Neural cell (in vitro differentiated cells): ENCODE measurements at regions not wholly inside any gene's neighbourhood (a gene's known extent, or its start where the extent isn't known, plus 50 kb on each side); places are given as distances from the start of the nearest gene placed in this dataset.

Experiments used
- H2AFZ ChIP-seq: fragments of 200-600, 300-800 bp; sonication (generic), shearing (Covaris generic); 2 replicates; pipeline ENCODE4 v1.6.0; 2014; ENCODE audit warnings: low read depth, mild to moderate bottlenecking, antibody characterized with exemption, low read length, moderate library complexity
- H3F3A ChIP-seq: fragments of 200-600 bp; shearing (Covaris generic); 2 replicates; pipeline ENCODE4 v1.6.1; 2016; ENCODE audit warnings: mild to moderate bottlenecking, moderate library complexity, mixed read lengths, antibody characterized with exemption, low read length; ENCODE audit not compliant: insufficient read depth, poor library complexity, severe bottlenecking
- H3K27ac ChIP-seq: fragments of 200-600, 300-800 bp; sonication (generic), shearing (Covaris generic); 2 replicates; pipeline ENCODE4 v1.5.1; 2014; ENCODE audit warnings: mild to moderate bottlenecking, low read length, moderate library complexity
- H3K27me3 ChIP-seq: fragments of 300-800, 200-600 bp; sonication (generic), shearing (Covaris generic); 2 replicates; pipeline ENCODE4 v1.6.0; 2014; ENCODE audit warnings: mild to moderate bottlenecking, low read depth, low read length, moderate library complexity; ENCODE audit not compliant: insufficient read depth
- H3K36me3 ChIP-seq: fragments of 300-800, 200-600 bp; sonication (generic), shearing (Covaris generic); 2 replicates; pipeline ENCODE4 v1.5.1; 2014; ENCODE audit warnings: mild to moderate bottlenecking, antibody characterized with exemption, low read length, moderate library complexity; ENCODE audit not compliant: insufficient read depth
- H3K4me2 ChIP-seq: fragments of 300-800, 200-600 bp; sonication (generic), shearing (Covaris generic); 2 replicates; pipeline ENCODE4 v1.6.0; 2014; ENCODE audit warnings: mild to moderate bottlenecking, low read length
- H3K4me3 ChIP-seq: fragments of 300-800, 200-600 bp; sonication (generic), shearing (Covaris generic); 2 replicates; pipeline ENCODE4 v1.5.1; 2014; ENCODE audit warnings: mild to moderate bottlenecking, low read length, moderate library complexity
- H3K79me2 ChIP-seq: fragments of 200-600 bp; shearing (Covaris generic); replicated peaks from 2 replicates; pipeline ENCODE4 v1.6.0; 2014; ENCODE audit warnings: mild to moderate bottlenecking, low read length, moderate library complexity; ENCODE audit not compliant: insufficient read depth
- H3K9ac ChIP-seq: fragments of 300-800, 200-600 bp; sonication (generic), shearing (Covaris generic); 2 replicates; pipeline ENCODE4 v1.6.1; 2016; ENCODE audit warnings: mild to moderate bottlenecking, low read length, mixed read lengths
- H3K9me2 ChIP-seq: fragments of 200-600 bp; shearing (Covaris generic); 2 replicates; pipeline ENCODE4 v1.6.1; 2016; ENCODE audit warnings: mild to moderate bottlenecking, low read length, mixed read lengths; ENCODE audit not compliant: insufficient read depth
- H3K9me3 ChIP-seq: fragments of 200-600, 300-800 bp; sonication (generic), shearing (Covaris generic); 2 replicates; pipeline ENCODE4 v1.6.1; 2016; ENCODE audit warnings: mild to moderate bottlenecking, mixed run types, low read length, moderate library complexity, mixed read lengths
- H4K20me1 ChIP-seq: fragments of 200-600 bp; shearing (Covaris generic); 2 replicates; pipeline ENCODE4 v1.6.1; 2016; ENCODE audit warnings: mild to moderate bottlenecking, mixed run types; ENCODE audit not compliant: insufficient read depth
- EP300 ChIP-seq: fragments of 450-650 bp; conservative IDR thresholded peaks from 2 replicates; pipeline ENCODE4 v1.6.1; 2014; ENCODE audit warnings: antibody characterized with exemption, mild to moderate bottlenecking, moderate library complexity; ENCODE audit not compliant: poor library complexity, severe bottlenecking
- EZH2 ChIP-seq: fragments of 200-600, 300-800 bp; shearing (Covaris generic), sonication (generic); IDR thresholded peaks from 2 replicates; pipeline ENCODE4 v1.6.1; 2014; ENCODE audit warnings: antibody characterized with exemption, low read length, borderline replicate concordance, mild to moderate bottlenecking; ENCODE audit not compliant: insufficient read depth, poor library complexity, severe bottlenecking
- MXI1 ChIP-seq: fragments of 450-650 bp; conservative IDR thresholded peaks from 2 replicates; pipeline ENCODE4 v1.6.1; 2014; ENCODE audit warnings: antibody characterized with exemption, mild to moderate bottlenecking; ENCODE audit not compliant: poor library complexity, severe bottlenecking
- POLR2AphosphoS5 ChIP-seq: IDR thresholded peaks from 2 replicates; pipeline ENCODE4 v1.6.1; 2012
- RAD21 ChIP-seq: fragments of 450-650 bp; conservative IDR thresholded peaks from 2 replicates; pipeline ENCODE4 v1.6.1; 2014; ENCODE audit warnings: antibody characterized with exemption, mild to moderate bottlenecking, moderate library complexity
- SMC3 ChIP-seq: fragments of 450-650 bp; conservative IDR thresholded peaks from 2 replicates; pipeline ENCODE4 v1.6.1; 2014; ENCODE audit warnings: antibody characterized with exemption, mild to moderate bottlenecking, moderate library complexity; ENCODE audit not compliant: poor library complexity
- TAF1 ChIP-seq: IDR thresholded peaks from 2 replicates; pipeline ENCODE4 v1.6.1; 2012; ENCODE audit warnings: low read depth
- TF ChIP-seq, protein P1 (sequence below): IDR thresholded peaks from 2 replicates; pipeline ENCODE4 v1.6.1; 2012; ENCODE audit warnings: borderline replicate concordance
- TF ChIP-seq, protein P2 (sequence below): fragments of 450-650 bp; IDR thresholded peaks from 2 replicates; pipeline ENCODE4 v1.5.1; 2014; ENCODE audit warnings: antibody characterized with exemption, mild to moderate bottlenecking, moderate library complexity; ENCODE audit not compliant: poor library complexity, severe bottlenecking

DNA sequence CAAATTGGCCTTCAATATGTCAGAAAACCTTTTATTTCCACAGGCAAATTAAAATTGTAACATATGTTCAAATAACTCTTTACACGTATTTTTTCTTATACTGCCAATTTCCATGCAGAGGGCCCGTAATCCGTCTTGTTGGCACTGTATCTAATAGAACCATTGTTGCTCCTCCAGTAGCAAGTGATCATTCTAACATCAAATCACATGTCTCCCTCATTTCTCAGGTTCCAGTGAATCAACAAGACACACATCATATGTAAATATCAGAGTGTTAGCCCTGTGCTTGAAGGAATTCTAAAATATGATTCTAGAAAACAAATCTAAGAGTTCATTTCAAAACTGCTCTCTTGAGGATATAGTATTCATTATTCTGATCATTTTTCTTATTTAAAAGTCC lies 834.3 kb downstream of the LRRTM4 start:
- Histone ChIP-seq H3K27me3 (no peaks in the 10 kb centered on the region), H3K9me2 (no peaks in the 10 kb centered on the region), H4K20me1 (no peaks in the 10 kb centered on the region), H3K27ac (no peak overlapping the region), H3F3A (no peaks in the 10 kb centered on the region), H3K9me3 (no peaks in the 10 kb centered on the region), H2AFZ (no peak overlapping the region), H3K4me3 (no peak overlapping the region), H3K9ac (no peak overlapping the region), H3K4me2 (no peak overlapping the region), H3K79me2 (no peaks in the 10 kb centered on the region), H3K36me3 (no peaks in the 10 kb centered on the region)
- TF ChIP-seq RAD21 (no peak), POLR2AphosphoS5 (no peak), EP300 (no peak), EZH2 (no peak)
- TF ChIP-seq, protein P1, sequence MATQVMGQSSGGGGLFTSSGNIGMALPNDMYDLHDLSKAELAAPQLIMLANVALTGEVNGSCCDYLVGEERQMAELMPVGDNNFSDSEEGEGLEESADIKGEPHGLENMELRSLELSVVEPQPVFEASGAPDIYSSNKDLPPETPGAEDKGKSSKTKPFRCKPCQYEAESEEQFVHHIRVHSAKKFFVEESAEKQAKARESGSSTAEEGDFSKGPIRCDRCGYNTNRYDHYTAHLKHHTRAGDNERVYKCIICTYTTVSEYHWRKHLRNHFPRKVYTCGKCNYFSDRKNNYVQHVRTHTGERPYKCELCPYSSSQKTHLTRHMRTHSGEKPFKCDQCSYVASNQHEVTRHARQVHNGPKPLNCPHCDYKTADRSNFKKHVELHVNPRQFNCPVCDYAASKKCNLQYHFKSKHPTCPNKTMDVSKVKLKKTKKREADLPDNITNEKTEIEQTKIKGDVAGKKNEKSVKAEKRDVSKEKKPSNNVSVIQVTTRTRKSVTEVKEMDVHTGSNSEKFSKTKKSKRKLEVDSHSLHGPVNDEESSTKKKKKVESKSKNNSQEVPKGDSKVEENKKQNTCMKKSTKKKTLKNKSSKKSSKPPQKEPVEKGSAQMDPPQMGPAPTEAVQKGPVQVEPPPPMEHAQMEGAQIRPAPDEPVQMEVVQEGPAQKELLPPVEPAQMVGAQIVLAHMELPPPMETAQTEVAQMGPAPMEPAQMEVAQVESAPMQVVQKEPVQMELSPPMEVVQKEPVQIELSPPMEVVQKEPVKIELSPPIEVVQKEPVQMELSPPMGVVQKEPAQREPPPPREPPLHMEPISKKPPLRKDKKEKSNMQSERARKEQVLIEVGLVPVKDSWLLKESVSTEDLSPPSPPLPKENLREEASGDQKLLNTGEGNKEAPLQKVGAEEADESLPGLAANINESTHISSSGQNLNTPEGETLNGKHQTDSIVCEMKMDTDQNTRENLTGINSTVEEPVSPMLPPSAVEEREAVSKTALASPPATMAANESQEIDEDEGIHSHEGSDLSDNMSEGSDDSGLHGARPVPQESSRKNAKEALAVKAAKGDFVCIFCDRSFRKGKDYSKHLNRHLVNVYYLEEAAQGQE = no peak

DNA sequence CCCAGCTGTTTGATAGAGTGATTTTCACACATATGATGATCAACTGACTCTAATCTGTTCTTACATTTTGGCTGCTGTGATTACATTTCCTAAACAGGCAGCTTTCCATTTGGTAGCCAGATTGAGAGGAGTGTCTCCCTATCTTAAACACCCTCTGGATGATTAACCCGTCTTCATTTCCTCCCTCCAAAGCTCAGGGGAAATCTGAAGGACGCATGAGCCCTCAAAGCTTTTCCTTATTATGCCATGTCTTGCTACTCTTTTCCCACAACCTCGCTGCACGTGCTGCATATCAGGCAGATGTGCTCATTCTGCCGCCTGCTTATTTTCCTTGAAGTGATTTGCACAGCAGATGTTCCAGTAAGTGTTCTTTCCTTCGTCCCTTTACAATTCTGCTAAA lies 837.4 kb downstream of the LRRTM4 start:
- Histone ChIP-seq H3K27me3 (no peaks in the 10 kb centered on the region), H3K9me3 (no peaks in the 10 kb centered on the region), H4K20me1 (no peaks in the 10 kb centered on the region), H3K27ac (no peak overlapping the region), H3K79me2 (no peaks in the 10 kb centered on the region), H3K36me3 (no peaks in the 10 kb centered on the region), H3F3A (no peaks in the 10 kb centered on the region), H3K9me2 (no peaks in the 10 kb centered on the region), H3K4me2 (no peak overlapping the region), H3K9ac (no peak overlapping the region), H2AFZ (no peak overlapping the region), H3K4me3 (no peak overlapping the region)
- TF ChIP-seq TAF1 (no peak), EZH2 (no peak), SMC3 (no peak), MXI1 (no peak), POLR2AphosphoS5 (no peak), RAD21 (no peak), EP300 (no peak)
- TF ChIP-seq, protein P2, sequence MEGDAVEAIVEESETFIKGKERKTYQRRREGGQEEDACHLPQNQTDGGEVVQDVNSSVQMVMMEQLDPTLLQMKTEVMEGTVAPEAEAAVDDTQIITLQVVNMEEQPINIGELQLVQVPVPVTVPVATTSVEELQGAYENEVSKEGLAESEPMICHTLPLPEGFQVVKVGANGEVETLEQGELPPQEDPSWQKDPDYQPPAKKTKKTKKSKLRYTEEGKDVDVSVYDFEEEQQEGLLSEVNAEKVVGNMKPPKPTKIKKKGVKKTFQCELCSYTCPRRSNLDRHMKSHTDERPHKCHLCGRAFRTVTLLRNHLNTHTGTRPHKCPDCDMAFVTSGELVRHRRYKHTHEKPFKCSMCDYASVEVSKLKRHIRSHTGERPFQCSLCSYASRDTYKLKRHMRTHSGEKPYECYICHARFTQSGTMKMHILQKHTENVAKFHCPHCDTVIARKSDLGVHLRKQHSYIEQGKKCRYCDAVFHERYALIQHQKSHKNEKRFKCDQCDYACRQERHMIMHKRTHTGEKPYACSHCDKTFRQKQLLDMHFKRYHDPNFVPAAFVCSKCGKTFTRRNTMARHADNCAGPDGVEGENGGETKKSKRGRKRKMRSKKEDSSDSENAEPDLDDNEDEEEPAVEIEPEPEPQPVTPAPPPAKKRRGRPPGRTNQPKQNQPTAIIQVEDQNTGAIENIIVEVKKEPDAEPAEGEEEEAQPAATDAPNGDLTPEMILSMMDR = no peak
- TF ChIP-seq, protein P1 = no peak
